ENCODE measurements at regions not wholly inside any gene's neighbourhood (a gene's known extent, or its start where the extent isn't known, plus 50 kb on each side); places are given as distances from the start of the nearest gene placed in this dataset.
"Not testable (repeated sequence)": the region's sequence is repeated elsewhere in the genome, so short reads cannot be mapped to it uniquely, and the experiment has no call there.

- Histone ChIP-seq H3K36me3 (ENCODE audit: control insufficient read depth in 5 of 5, insufficient read depth in 5 of 5, low read length in 5 of 5) (no peaks in the 10 kb centered on the region), H3K4me3 (ENCODE audit: low read depth in 1 of 5, low read length in 5 of 5) (no peak overlapping the region)
Observed at GRCh38 chr6:67431076-67431475, 1204.0 kb upstream of the ADGRB3 start.

GRCh38 chr6:67426686-67427085 is 1208.4 kb upstream of the ADGRB3 start:
- H3K9me3 ChIP-seq (ENCODE audit: control insufficient read depth in 5 of 5, low read length in 5 of 5); H3K4me3 ChIP-seq (ENCODE audit: low read depth in 1 of 5, low read length in 5 of 5); H3K9ac ChIP-seq (ENCODE audit: low read length in 5 of 5); H3K4me1 ChIP-seq (ENCODE audit: control insufficient read depth in 5 of 5, insufficient read depth in 5 of 5, low read length in 5 of 5); H3K27me3 ChIP-seq (ENCODE audit: control insufficient read depth in 5 of 5, insufficient read depth in 4 of 5, low read length in 5 of 5); H3K27ac ChIP-seq (ENCODE audit: low read depth, low read length); H3K36me3 ChIP-seq (ENCODE audit: control insufficient read depth in 5 of 5, insufficient read depth in 5 of 5, low read length in 5 of 5): not testable (repeated sequence)

More at GRCh38 chr6:67431076-67431475, 1204.0 kb upstream of the ADGRB3 start:
- Histone ChIP-seq H3K9ac (ENCODE audit: low read length in 5 of 5) (no peak overlapping the region), H3K27ac (ENCODE audit: low read depth, low read length) (no peak overlapping the region), H3K9me3 (ENCODE audit: control insufficient read depth in 5 of 5, low read length in 5 of 5) (no peaks in the 10 kb centered on the region), H3K4me1 (ENCODE audit: control insufficient read depth in 5 of 5, insufficient read depth in 5 of 5, low read length in 5 of 5) (no peaks in the 10 kb centered on the region), H3K27me3 (ENCODE audit: control insufficient read depth in 5 of 5, insufficient read depth in 4 of 5, low read length in 5 of 5) (no peaks in the 10 kb centered on the region)

GRCh38 chr6:67412035-67412434 is 1223.0 kb upstream of the ADGRB3 start:
- Histone ChIP-seq H3K27me3 (ENCODE audit: control insufficient read depth in 5 of 5, insufficient read depth in 4 of 5, low read length in 5 of 5) (no peaks in the 10 kb centered on the region), H3K4me3 (ENCODE audit: low read depth in 1 of 5, low read length in 5 of 5) (no peak overlapping the region), H3K36me3 (ENCODE audit: control insufficient read depth in 5 of 5, insufficient read depth in 5 of 5, low read length in 5 of 5) (no peaks in the 10 kb centered on the region), H3K4me1 (ENCODE audit: control insufficient read depth in 5 of 5, insufficient read depth in 5 of 5, low read length in 5 of 5) (no peaks in the 10 kb centered on the region), H3K9me3 (ENCODE audit: control insufficient read depth in 5 of 5, low read length in 5 of 5) (no peaks in the 10 kb centered on the region), H3K27ac (ENCODE audit: low read depth, low read length) (no peak overlapping the region), H3K9ac (ENCODE audit: low read length in 5 of 5) (no peak overlapping the region)

GRCh38 chr6:67411036-67411435 is 1224.0 kb upstream of the ADGRB3 start:
- Histone ChIP-seq H3K4me1 (ENCODE audit: control insufficient read depth in 5 of 5, insufficient read depth in 5 of 5, low read length in 5 of 5) (no peaks in the 10 kb centered on the region), H3K36me3 (ENCODE audit: control insufficient read depth in 5 of 5, insufficient read depth in 5 of 5, low read length in 5 of 5) (no peaks in the 10 kb centered on the region), H3K9me3 (ENCODE audit: control insufficient read depth in 5 of 5, low read length in 5 of 5) (no peaks in the 10 kb centered on the region), H3K9ac (ENCODE audit: low read length in 5 of 5) (no peak overlapping the region), H3K27ac (ENCODE audit: low read depth, low read length) (no peak overlapping the region), H3K27me3 (ENCODE audit: control insufficient read depth in 5 of 5, insufficient read depth in 4 of 5, low read length in 5 of 5) (no peaks in the 10 kb centered on the region), H3K4me3 (ENCODE audit: low read depth in 1 of 5, low read length in 5 of 5) (no peak overlapping the region)

- no peak overlapping the region for H3K9ac ChIP-seq (ENCODE audit: low read length in 5 of 5)
- H3K4me3 ChIP-seq (ENCODE audit: low read depth in 1 of 5, low read length in 5 of 5) = no peak overlapping the region
- no peaks in the 10 kb centered on the region for H3K27me3 ChIP-seq (ENCODE audit: control insufficient read depth in 5 of 5, insufficient read depth in 4 of 5, low read length in 5 of 5)
- H3K4me1 ChIP-seq (ENCODE audit: control insufficient read depth in 5 of 5, insufficient read depth in 5 of 5, low read length in 5 of 5) = no peaks in the 10 kb centered on the region
- no peaks in the 10 kb centered on the region for H3K36me3 ChIP-seq (ENCODE audit: control insufficient read depth in 5 of 5, insufficient read depth in 5 of 5, low read length in 5 of 5)
- no peak overlapping the region for H3K27ac ChIP-seq (ENCODE audit: low read depth, low read length)
- peaks cover 0 to 4% (median 0%) of the 10 kb centered on the region in 5 donors for H3K9me3 ChIP-seq (ENCODE audit: control insufficient read depth in 5 of 5, low read length in 5 of 5)
Observed at GRCh38 chr6:67394254-67394653, 1240.8 kb upstream of the ADGRB3 start.

GRCh38 chr6:67393356-67393755 is 1241.7 kb upstream of the ADGRB3 start:
- H3K36me3 ChIP-seq (ENCODE audit: control insufficient read depth in 5 of 5, insufficient read depth in 5 of 5, low read length in 5 of 5) = no peaks in the 10 kb centered on the region
- H3K4me1 ChIP-seq (ENCODE audit: control insufficient read depth in 5 of 5, insufficient read depth in 5 of 5, low read length in 5 of 5) = no peaks in the 10 kb centered on the region
- no peak overlapping the region for H3K9ac ChIP-seq (ENCODE audit: low read length in 5 of 5)
- no peaks in the 10 kb centered on the region for H3K27me3 ChIP-seq (ENCODE audit: control insufficient read depth in 5 of 5, insufficient read depth in 4 of 5, low read length in 5 of 5)
- H3K27ac ChIP-seq (ENCODE audit: low read depth, low read length) = no peak overlapping the region
- peaks cover 0 to 4% (median 0%) of the 10 kb centered on the region in 5 donors for H3K9me3 ChIP-seq (ENCODE audit: control insufficient read depth in 5 of 5, low read length in 5 of 5)
- H3K4me3 ChIP-seq (ENCODE audit: low read depth in 1 of 5, low read length in 5 of 5) = no peak overlapping the region

- Histone ChIP-seq H3K27ac (ENCODE audit: low read depth, low read length) (no peak overlapping the region), H3K27me3 (ENCODE audit: control insufficient read depth in 5 of 5, insufficient read depth in 4 of 5, low read length in 5 of 5) (no peaks in the 10 kb centered on the region), H3K4me3 (ENCODE audit: low read depth in 1 of 5, low read length in 5 of 5) (no peak overlapping the region), H3K4me1 (ENCODE audit: control insufficient read depth in 5 of 5, insufficient read depth in 5 of 5, low read length in 5 of 5) (no peaks in the 10 kb centered on the region), H3K36me3 (ENCODE audit: control insufficient read depth in 5 of 5, insufficient read depth in 5 of 5, low read length in 5 of 5) (no peaks in the 10 kb centered on the region), H3K9ac (ENCODE audit: low read length in 5 of 5) (no peak overlapping the region), H3K9me3 (ENCODE audit: control insufficient read depth in 5 of 5, low read length in 5 of 5) (peaks cover 0 to 4% (median 0%) of the 10 kb centered on the region in 5 donors)
Observed at GRCh38 chr6:67391955-67392354, 1243.1 kb upstream of the ADGRB3 start.

- H3K9me3 ChIP-seq (ENCODE audit: control insufficient read depth in 5 of 5, low read length in 5 of 5) = no peaks in the 10 kb centered on the region
- H3K4me1 ChIP-seq (ENCODE audit: control insufficient read depth in 5 of 5, insufficient read depth in 5 of 5, low read length in 5 of 5) = no peaks in the 10 kb centered on the region
- no peak overlapping the region for H3K4me3 ChIP-seq (ENCODE audit: low read depth in 1 of 5, low read length in 5 of 5)
- H3K36me3 ChIP-seq (ENCODE audit: control insufficient read depth in 5 of 5, insufficient read depth in 5 of 5, low read length in 5 of 5) = no peaks in the 10 kb centered on the region
- H3K27ac ChIP-seq (ENCODE audit: low read depth, low read length) = no peak overlapping the region
- no peaks in the 10 kb centered on the region for H3K27me3 ChIP-seq (ENCODE audit: control insufficient read depth in 5 of 5, insufficient read depth in 4 of 5, low read length in 5 of 5)
- no peak overlapping the region for H3K9ac ChIP-seq (ENCODE audit: low read length in 5 of 5)
Observed at GRCh38 chr6:67369679-67370078, 1265.4 kb upstream of the ADGRB3 start.

- Histone ChIP-seq H3K9me3 (ENCODE audit: control insufficient read depth in 5 of 5, low read length in 5 of 5) (no peaks in the 10 kb centered on the region), H3K4me3 (ENCODE audit: low read depth in 1 of 5, low read length in 5 of 5) (no peak overlapping the region), H3K27ac (ENCODE audit: low read depth, low read length) (no peak overlapping the region), H3K36me3 (ENCODE audit: control insufficient read depth in 5 of 5, insufficient read depth in 5 of 5, low read length in 5 of 5) (no peaks in the 10 kb centered on the region), H3K9ac (ENCODE audit: low read length in 5 of 5) (no peak overlapping the region), H3K27me3 (ENCODE audit: control insufficient read depth in 5 of 5, insufficient read depth in 4 of 5, low read length in 5 of 5) (no peaks in the 10 kb centered on the region), H3K4me1 (ENCODE audit: control insufficient read depth in 5 of 5, insufficient read depth in 5 of 5, low read length in 5 of 5) (no peaks in the 10 kb centered on the region)
Observed at GRCh38 chr6:67362976-67363375, 1272.1 kb upstream of the ADGRB3 start.

GRCh38 chr6:67361264-67361663 is 1273.8 kb upstream of the ADGRB3 start:
- Histone ChIP-seq H3K4me3 (ENCODE audit: low read depth in 1 of 5, low read length in 5 of 5) (peak overlapping the region in 1 of 5 donors; percentile 1), H3K9me3 (ENCODE audit: control insufficient read depth in 5 of 5, low read length in 5 of 5) (no peaks in the 10 kb centered on the region), H3K9ac (ENCODE audit: low read length in 5 of 5) (no peak overlapping the region), H3K27me3 (ENCODE audit: control insufficient read depth in 5 of 5, insufficient read depth in 4 of 5, low read length in 5 of 5) (no peaks in the 10 kb centered on the region), H3K27ac (ENCODE audit: low read depth, low read length) (no peak overlapping the region), H3K4me1 (ENCODE audit: control insufficient read depth in 5 of 5, insufficient read depth in 5 of 5, low read length in 5 of 5) (no peaks in the 10 kb centered on the region), H3K36me3 (ENCODE audit: control insufficient read depth in 5 of 5, insufficient read depth in 5 of 5, low read length in 5 of 5) (no peaks in the 10 kb centered on the region)

- no peak overlapping the region for H3K27ac ChIP-seq (ENCODE audit: low read depth, low read length)
- no peaks in the 10 kb centered on the region for H3K36me3 ChIP-seq (ENCODE audit: control insufficient read depth in 5 of 5, insufficient read depth in 5 of 5, low read length in 5 of 5)
- no peaks in the 10 kb centered on the region for H3K9me3 ChIP-seq (ENCODE audit: control insufficient read depth in 5 of 5, low read length in 5 of 5)
- H3K9ac ChIP-seq (ENCODE audit: low read length in 5 of 5) = no peak overlapping the region
- H3K27me3 ChIP-seq (ENCODE audit: control insufficient read depth in 5 of 5, insufficient read depth in 4 of 5, low read length in 5 of 5) = no peaks in the 10 kb centered on the region
- no peaks in the 10 kb centered on the region for H3K4me1 ChIP-seq (ENCODE audit: control insufficient read depth in 5 of 5, insufficient read depth in 5 of 5, low read length in 5 of 5)
- no peak overlapping the region for H3K4me3 ChIP-seq (ENCODE audit: low read depth in 1 of 5, low read length in 5 of 5)
Observed at GRCh38 chr6:67358241-67358640, 1276.8 kb upstream of the ADGRB3 start.

Data from subcutaneous abdominal adipose tissue (tissue), 5 donors.